GM19351 (cell line): ENCODE measurements at regions not wholly inside any gene's neighbourhood (a gene's known extent, or its start where the extent isn't known, plus 50 kb on each side); places are given as distances from the start of the nearest gene placed in this dataset.

Experiments used
- ATAC-seq: cut with Tn5 transposase; IDR thresholded peaks from one replicate; pipeline ENCODE4 v1.9.1; 2021; ENCODE audit warnings: mild to moderate bottlenecking, moderate library complexity; ENCODE audit not compliant: unreplicated experiment

DNA sequence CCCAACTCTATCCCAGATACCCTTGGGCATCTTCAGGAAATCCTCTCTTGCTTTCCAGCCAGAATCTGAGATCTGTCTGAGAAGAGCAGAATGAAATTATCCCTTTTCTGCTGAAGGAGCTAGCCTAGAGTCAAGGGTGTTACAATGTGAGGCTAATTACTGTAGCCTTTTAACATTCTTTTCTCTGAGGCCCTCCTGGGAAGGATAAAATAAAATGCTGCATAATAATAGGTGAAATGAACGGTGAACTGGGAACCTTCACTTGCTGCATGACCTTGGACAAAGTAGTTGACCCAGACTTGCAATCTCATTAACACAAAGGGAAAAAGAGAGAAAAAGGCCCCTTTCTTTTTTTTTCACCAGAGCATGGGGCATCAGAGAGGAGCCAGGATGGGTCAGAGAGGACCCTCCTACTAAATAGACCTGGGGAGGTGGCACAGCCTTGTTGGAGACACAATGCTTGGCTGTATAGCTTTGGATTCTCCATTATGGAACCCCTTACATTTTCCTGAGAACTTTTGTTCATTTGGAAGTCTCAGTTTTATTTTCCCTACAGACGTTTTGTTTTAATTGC, 137.0 kb upstream of the LIPC start:
- no peak for ATAC-seq

DNA sequence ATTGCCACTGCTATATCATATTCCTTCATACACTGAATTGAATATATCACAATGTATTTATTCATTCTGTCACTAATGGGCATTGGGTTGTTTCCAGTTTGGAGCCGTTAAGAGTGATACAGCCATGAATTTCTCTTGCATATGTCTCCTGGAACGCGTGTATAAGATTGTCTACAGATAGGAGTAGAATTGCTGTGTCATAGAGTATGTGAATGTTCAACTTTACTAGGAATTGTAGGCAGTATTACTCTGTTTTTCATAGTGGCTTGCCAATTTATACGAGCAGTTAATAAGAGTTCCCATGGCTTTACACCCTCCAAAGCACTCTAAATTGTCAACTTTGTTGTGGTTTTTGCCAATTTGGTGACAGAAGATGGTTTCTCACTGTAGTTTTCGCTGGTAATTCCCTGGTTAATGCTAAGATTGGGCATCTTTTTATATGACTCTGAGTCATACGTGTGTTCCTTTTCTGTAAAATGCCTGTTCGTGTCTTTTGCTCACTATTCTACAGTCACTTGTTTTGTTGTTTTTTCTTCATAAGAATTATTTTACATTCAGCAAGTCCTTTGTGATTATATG, 136.1 kb upstream of the LIPC start:
- ATAC-seq, result no peak

DNA sequence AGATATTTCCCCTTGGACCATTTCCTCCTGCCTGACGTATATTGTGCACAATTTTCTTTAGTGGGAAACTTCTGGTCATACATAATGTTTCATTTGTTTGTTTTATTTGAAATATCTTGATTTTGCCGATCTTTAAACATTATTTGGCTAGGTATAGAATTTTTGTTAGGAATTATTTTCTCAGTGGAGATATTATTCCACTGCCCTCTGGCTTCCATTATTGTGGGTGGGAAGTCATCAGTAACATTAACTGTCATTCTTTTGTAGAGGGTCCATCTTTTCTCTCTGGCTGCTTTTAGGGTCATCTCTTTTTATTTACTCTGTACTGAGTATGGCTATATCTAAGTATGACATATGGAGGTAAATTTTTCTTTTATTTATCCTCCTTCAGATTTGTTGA, 135.5 kb upstream of the LIPC start:
- ATAC-seq, result no peak

DNA sequence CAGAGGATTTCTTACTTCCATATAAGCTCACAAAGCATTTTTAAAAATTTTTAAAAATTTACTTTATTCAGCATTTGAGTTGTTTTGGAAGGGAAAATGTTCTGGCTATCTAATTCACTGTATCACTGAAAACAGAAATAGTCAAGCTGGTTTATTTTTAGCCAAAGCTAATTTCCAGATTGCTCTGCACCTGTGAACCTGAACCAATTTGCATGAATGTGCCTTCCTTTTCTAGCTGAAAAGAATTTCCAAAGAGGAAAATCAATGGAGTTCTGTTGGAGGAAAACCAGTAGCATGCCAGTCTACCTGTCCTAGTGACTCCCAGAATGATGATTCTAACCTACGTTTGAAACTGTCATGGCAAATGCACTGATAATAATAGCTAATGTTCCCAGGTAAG, 134.2 kb upstream of the LIPC start:
- no peak for ATAC-seq

DNA sequence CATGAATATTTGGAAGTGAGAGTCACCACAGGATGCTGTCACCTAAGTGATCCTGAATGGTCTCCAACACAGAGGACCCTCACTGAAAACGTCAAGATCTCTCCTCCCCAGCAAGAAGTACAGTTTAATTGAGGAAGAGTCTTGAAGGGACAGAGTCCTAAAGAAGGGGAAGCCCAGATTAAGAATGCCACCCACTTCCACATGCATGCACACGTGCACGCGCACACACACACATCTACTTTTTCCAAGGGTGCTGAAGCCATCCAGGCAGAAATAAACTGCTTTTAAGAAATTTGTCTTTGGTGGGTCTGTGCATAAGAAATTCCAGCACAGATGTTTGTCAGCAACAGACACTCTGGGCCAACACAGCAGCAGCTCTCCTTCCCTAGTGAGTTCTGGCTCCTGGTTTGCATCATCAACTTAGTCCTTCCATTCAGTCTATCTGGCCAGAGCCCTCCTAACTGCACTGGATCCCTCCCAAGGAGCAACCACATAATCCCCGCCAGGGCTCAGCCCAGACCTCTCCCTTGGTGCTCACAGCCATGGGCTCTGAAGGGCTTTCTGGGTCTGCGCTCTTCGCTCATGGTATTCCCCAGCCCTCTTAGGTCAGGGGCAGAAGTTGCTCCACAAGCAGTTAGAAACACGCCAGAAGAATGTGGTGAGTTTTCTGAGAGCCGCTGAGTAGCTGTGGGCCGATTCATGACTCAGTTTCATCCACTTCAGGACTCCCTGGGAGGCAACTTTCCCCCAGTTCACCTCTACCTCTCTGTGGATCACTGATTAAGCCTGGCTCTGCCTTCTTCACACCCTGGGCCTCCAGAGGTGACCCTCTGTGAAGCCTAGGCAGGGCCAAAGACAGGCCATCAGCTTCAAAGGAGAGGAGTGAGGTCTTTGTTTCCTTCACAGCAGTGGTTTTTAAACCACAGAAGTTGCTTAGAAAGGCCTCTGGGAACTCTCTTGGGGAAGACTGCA, 132.6 kb upstream of the LIPC start:
- ATAC-seq, result no peak

DNA sequence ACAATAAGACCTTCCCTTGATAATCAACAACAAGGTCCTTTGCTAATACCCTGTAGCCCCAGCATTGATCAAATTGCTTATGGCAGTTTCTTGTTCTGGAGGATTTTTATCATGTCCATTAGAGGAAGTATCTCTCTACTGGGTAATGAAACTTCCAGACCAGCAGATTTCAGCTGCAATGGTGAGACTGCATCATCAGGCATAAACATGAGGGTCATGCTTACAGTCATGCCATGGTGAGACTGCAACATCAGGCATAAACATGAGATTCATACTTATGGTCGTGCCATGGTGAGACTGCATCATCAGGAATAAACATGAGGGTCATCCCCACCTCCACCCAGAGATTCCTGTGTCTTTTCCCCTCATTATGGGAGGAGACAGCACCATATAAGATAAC, 129.0 kb upstream of the LIPC start:
- no peak for ATAC-seq

DNA sequence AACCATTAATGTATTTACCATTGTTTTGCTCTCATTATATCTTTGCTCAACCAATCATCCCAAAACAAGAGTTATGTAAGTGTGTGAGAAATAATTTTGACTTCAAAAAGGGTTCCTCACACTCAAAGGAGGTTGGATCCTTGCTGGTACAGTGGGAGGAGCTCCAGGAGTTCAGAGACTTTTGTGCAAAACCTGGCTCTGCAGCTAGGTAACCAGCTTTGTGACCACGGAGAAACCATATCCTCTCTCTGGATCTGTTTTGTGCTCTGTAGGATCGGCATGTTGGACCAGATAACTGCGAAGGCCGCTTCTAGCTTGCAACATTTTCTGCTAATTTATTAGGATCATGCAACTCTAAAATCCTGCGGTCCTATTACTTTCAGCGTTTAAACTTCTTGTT, 128.6 kb upstream of the LIPC start:
- ATAC-seq, result no peak

DNA sequence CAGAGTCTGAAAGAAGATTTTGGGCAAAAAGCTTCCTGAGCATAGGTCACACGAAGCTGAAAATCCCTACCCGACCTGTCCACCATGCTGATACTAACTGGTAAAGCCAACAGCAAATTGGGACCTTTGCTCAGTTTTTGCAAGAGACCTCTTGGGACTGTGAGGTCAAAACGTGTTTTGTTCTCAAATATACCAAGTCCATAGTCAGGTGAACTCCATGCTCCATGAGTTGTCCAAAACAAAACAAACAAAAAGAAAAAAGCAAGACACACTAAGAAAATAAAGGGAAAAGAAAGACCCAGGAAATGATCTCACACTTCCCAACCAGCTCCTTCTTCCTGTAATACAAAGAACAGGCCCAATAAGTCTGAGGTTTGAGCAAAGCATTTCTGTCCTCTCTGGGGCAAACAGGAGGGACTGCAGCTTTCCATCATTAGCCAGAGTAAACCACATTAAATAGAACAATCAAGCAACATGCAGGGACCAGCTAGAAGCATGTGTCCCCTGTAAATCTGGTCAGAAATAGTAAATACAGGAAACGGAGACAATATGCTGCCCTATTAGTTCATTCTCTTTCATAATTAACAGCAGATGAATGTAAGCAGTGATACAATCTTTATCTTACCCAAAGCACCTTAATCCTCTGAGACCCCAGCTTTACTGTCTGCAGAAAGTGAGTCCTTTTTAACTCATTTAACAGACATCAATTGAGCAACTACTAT, 125.0 kb upstream of the LIPC start:
- ATAC-seq, result no peak

DNA sequence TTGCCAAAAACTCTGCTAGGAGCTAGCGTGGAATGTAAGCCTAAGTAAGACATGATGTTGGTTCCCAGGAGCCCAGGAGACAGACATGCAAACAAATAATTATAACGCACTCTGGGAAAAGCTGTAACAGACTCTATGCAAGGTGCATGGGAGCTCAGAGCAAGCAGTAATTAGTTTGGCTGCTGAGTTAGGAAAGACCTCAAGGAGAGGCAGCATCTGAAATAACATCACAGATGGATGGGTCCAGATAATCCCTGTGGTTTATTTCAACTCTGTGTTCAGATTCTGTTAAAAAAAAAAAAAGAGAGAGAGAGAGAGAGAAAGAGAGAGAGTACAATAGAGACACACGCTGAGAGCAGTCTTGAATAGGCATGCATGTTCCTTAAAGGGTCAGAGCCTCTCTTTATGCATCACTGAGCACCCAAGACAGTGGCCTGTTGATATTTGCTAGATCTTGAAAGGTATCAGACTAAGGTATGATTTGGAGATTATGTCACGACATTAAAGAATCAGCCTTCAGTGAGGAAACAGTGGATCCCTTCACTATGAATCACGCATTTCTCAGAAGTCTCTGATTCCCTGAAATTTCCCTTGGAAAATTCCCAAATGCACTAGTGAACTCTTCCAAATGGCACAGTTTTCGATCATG, 124.4 kb upstream of the LIPC start:
- no peak for ATAC-seq

DNA sequence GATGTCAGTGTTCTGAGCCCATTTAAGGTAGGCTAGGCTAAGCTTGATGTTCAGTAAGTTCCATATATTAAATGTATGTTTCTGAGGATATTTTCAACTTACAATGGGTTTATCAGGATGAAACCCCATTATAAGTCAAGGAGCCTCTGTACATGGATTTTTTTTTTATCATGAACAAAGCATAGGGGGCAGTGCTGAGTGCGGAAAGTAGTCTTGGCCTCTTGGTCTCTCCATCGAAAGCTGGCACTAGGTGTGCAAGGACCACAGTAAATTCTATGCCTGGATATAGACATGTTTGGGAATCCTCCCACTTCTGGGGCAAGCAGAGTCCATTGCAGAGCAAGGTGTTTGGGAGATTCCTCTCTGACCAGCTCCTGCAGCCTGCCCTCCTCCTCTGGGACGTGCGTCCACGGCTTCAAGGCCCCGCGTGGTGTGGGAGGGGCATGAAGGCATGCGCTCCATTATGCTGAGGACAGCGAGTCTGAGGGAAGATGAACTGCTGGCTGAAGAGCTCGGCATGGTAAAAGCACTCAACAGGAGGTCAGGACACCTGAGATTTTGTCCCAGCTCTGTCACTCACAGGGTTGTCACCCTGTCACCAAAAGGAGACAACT, 122.9 kb upstream of the LIPC start:
- no peak for ATAC-seq

DNA sequence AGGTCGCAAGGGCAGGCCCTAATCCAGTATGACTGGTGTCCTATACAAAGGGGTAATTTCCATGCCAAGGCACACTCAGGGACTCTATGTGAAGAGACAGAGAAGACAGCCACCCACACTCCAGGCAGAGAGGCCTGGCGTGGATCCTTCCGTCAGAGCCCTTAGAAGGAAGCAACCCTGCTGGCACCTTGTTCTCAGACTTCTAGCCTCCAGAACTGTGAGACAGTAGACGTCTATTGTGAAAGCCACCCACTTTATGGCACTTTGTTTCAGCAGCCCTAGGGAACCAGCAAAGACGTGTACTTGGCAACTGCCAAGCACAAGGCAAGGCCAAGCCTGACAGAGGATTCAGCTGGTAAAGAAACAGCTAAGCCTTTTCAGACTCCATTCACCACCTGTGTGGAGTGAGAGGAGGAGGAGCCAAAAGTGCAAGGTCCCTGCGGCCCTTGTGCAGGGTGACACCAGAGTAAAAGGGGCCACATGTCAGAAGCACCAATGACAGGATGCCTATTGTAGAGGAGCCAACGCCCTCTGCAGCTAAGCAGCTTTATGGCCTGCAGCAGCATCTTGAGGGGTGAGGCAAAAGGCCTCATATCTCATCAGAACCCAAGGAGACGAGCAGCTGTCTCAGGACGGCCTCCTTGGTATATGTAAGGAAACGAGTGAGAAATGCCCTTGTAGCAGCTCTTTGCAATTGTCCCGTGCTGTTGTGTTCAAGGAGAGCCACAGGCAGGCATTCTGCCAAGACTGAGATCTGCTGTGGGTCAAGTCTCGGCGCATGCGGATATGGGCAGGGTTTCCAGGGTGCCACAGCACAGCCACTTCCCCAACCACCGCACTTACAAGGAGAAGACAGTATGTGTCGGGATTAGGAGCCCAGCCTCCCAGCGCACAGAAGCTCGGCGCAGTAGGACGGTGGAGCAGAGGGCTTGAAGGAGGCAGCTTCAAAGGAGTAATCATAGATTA, 121.5 kb upstream of the LIPC start:
- ATAC-seq, result no peak

DNA sequence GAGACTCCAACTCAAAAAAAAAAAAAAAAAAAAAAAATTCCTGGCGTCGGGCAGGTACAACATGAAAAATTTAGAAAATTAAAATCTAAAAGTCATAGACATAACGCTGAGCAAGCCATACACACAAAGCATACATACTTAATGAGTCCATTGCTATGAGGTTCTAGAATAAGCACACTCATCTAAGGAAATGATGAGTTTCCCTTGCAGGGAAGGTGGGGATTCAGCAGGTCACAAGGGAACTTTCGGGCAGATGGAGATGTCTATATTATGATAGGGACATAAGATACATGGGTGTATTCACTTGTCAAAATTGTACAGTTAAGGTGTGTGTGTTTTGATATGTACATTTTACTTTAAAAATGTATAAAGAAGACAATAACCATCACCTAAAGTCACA, 120.2 kb upstream of the LIPC start:
- no peak for ATAC-seq

DNA sequence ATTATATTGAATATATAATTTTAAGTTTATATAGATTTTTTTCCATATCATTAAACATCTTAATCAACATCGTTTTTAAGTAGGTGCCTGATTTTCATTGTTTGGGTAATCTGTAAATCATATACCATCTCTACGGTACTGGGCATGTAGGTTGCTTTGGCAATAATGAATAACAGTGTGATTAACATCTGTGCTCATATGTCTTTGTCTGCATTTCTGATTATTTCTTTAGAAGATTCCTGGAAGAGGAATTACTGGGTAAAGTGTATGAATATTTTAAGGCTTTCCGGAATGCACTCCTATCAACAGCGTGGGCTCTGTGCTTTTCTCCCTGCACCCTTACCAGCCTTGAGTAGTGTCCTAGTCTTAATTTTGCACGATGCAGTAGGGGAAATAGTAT, 119.8 kb upstream of the LIPC start:
- no peak for ATAC-seq

DNA sequence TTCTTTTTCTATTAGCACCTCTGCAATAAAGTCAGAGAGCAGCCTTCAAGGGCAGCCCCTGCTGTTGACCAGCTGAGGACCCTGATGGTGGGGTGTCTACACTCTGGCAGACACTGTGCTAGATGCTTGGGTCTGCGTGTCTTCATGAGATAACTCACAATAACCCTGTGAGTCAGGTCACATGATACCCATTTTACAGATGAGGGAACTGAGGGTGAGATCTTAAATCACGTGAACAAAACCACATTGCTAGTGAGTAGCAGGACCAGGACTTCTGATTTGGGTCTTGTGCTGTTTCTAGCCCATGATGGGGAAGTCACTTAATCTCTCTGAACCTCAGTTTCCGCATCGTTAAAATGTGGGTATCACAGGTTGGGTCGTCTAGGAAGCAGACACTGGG, 118.5 kb upstream of the LIPC start:
- no peak for ATAC-seq

DNA sequence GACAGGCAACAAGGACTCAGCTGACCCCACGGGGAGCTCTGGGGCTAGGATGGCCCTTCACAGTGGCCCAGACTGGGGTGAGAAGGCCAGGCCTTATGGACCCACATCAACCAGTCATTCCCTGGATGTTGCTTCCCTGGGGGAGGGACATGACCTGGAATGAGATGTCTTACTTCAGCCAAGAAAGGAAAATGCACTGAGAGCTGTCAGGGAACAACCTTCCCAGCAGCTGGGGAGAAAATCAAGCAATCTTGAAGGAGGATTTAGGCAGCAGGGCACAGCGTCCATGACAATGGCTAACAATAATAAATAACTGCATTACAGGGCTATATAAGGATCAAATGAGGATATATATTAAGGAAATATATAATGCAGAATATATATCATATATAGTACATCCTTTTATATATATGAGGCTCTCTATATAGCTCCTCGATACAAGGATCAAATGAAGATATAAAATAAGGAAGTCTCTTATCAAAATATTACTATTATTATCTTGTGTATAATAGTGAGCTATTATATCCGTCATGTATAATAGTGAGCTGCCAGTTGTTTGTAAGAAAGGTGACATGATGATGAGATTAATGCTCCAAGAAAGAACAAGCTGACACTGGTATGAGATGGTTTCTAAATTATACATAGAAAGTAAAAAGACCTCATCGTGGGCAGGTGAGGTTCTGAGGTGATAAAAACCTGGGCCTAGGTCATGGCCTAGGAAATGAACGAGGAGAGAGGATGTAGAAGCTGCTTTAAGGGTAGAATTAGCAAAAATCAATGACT, 117.8 kb upstream of the LIPC start:
- ATAC-seq, result no peak

DNA sequence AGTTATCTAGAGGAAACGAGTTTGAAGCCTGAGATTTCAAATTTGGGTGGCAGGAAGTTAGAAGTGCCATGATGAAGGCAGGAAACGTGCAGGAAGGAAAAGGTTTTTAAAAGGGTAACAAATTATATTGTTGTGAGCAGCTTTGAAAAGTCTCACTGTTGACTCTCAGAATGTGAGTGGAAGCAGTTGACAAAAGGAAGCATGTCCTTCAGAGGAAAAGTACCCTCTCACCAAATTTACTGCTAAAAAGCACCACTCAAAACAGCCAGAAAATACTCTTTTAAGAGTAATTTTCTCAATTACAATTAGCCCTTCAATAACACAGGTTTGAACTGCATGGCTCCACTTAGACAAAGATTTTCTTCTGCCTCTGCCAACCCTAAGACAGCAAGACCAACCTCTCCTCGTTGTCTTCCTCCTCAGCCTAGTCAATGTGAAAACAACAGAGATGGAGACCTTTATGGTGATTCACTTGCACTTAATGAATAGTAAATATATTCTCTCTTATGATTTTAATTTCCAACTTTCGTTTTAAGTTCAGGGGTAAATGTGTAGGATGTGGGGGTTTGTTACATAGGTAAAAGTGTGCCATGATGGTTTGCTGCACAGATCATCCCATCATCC, 117.1 kb upstream of the LIPC start:
- ATAC-seq, result no peak

DNA sequence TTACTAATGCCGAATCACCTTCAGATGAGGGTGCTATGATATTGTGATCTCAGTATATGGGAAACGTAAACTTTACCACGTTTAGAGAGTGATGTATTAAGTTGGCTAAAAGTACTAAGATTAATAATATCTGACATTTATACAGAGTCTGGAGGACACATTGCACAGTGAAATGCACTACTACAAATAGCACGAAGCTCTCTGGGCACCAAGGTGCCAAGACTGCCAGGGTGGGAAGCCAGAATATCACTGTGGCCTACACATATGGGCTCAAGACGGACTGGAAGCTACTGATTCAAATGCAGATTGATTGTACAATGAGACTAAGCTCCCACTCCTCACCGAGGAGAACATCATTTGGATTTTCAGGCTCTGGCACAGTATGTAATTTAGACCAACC, 113.3 kb upstream of the LIPC start:
- ATAC-seq, result no peak

DNA sequence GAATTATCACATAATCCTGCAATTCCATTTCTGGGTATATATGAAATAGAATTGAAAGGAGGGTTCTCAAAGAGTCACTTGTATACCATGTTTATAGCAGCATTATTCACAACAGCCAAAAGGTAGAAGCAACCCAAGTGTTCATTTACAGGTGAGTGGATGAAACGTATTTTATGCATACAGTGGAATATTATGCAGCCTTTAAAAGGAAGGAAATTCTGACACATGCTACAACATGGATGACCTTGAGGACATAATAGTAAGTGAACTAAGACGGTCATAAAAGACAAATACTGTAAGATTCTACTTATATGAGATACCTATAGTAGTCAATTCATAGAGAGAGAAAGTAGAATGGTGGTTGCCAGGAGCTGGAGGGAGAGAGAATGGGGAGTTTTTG, 110.8 kb upstream of the LIPC start:
- ATAC-seq, result no peak
